Uterus (tissue), 2 donors: ENCODE measurements at regions not wholly inside any gene's neighbourhood (a gene's known extent, or its start where the extent isn't known, plus 50 kb on each side); places are given as distances from the start of the nearest gene placed in this dataset.

Experiments used
- POLR2A ChIP-seq, 2 donors: fragments of 450-650 bp; IDR thresholded peaks; one replicate each; pipeline ENCODE4 v1.6.1; 2016; ENCODE audit warnings: antibody characterized with exemption in 2 of 2, mild to moderate bottlenecking in 1 of 2, moderate library complexity in 1 of 2
- TF ChIP-seq, protein P1 (sequence below), 4 experiments: fragments of 200-600 bp in 2 of 4; fragments of 450-650 bp in 2 of 4; sonication (generic) in 2 of 4; IDR thresholded peaks; one replicate each; pipeline ENCODE4 v1.5.1; 2016 to 2019; ENCODE audit warnings: antibody characterized with exemption in 4 of 4, mild to moderate bottlenecking in 2 of 4, moderate library complexity in 1 of 4

GRCh38 chr3:59136081-59136480 lies 86.3 kb upstream of the CFAP20DC start:
- TF ChIP-seq, protein P1, sequence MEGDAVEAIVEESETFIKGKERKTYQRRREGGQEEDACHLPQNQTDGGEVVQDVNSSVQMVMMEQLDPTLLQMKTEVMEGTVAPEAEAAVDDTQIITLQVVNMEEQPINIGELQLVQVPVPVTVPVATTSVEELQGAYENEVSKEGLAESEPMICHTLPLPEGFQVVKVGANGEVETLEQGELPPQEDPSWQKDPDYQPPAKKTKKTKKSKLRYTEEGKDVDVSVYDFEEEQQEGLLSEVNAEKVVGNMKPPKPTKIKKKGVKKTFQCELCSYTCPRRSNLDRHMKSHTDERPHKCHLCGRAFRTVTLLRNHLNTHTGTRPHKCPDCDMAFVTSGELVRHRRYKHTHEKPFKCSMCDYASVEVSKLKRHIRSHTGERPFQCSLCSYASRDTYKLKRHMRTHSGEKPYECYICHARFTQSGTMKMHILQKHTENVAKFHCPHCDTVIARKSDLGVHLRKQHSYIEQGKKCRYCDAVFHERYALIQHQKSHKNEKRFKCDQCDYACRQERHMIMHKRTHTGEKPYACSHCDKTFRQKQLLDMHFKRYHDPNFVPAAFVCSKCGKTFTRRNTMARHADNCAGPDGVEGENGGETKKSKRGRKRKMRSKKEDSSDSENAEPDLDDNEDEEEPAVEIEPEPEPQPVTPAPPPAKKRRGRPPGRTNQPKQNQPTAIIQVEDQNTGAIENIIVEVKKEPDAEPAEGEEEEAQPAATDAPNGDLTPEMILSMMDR (IDR thresholded peaks at IDR 0.05): no peak
- TF ChIP-seq POLR2A (IDR thresholded peaks at IDR 0.05): no peak
